CMK (cell line): ENCODE measurements at regions not wholly inside any gene's neighbourhood (a gene's known extent, or its start where the extent isn't known, plus 50 kb on each side); places are given as distances from the start of the nearest gene placed in this dataset.
"Not testable (repeated sequence)": the region's sequence is repeated elsewhere in the genome, so short reads cannot be mapped to it uniquely, and the experiment has no call there.

Experiments
- DNase-seq: peaks from one replicate; pipeline ENCODE4 v3.0.0-alpha.2; 2010; ENCODE audit warnings: low read depth

- DNase-seq, result no peak
Measured at GRCh38 chr9:97773091-97773490, 76.0 kb upstream of the XPA start.

GRCh38 chr9:97773723-97774122 lies 76.6 kb upstream of the XPA start:
- no peak for DNase-seq

GRCh38 chr9:97774673-97775072 lies 77.5 kb upstream of the XPA start:
- no peak for DNase-seq

- DNase-seq, result not testable (repeated sequence)
Measured at GRCh38 chr9:97778740-97779139, 74.3 kb upstream of the FOXE1 start.

- DNase-seq, result no peak
Measured at GRCh38 chr9:97779608-97780007, 73.4 kb upstream of the FOXE1 start.

- no peak for DNase-seq
Measured at GRCh38 chr9:97781902-97782301, 71.1 kb upstream of the FOXE1 start.

DNA sequence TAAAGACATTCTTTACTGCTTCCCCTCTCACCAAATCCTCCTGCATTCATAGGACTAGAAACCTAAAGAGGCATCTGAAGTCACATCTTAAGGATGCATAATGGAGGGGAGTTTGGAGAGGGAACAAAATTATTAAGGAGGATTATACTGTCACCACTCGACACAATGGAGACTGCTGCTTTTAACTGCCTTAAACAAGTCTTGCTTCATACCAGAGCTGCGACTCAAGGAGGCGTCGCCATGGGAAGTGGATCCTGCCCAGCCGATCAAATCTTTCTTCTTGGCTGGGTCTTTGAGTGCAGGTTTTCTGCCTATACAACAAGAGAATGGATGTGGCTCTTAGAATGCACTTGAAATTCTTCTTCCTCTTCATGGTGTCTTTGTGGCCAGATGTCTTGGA lies 66.7 kb upstream of the FOXE1 start:
- no peak for DNase-seq

GRCh38 chr9:97787551-97787950 lies 65.5 kb upstream of the FOXE1 start:
- DNase-seq, result no peak

DNA sequence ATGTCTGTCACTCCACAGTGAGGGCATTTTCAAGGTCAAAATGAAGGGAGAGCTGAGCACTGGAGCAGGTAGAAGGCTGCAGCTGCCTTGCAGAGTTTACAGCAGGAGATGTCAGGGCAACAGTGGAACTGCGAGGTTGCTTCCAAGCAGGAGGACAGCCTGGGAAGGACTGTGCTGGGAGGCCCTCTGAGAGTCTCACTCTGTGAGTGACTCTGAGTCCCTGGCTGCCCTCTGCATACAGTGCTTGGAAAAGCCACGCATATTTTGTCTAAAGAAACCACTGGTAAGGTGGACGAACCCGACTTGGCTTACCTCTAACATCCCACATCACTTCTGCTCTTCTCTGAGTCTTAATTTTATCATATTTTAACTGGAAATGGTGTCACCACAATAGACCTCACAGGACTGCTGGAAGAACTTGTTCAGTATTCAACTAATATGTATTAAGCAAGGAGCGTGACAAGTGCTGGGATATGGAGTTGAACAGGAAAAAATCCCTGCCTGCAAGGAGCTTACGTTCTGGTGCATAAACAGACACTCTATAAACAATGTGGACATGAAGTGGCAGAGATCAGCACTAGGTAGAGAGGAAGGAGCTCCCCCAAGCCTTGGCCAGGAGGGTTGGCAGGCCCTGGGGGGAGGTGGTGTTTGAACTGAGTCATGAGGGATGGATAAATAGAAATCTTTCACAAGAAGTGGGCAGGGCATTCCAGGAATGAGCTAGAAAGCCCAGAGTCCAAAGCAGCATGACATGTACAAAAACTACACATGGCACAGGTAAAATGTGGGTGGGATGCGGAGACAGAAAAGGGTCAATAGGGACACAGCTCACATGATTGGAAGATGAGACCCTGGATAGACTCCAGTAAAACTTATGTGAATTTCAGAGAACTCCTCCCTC lies 64.0 kb upstream of the FOXE1 start:
- DNase-seq, result no peak

- no peak for DNase-seq
Measured at GRCh38 chr9:97790542-97790941, 62.5 kb upstream of the FOXE1 start.

GRCh38 chr9:97791542-97791941 lies 61.5 kb upstream of the FOXE1 start:
- DNase-seq, result no peak

DNA sequence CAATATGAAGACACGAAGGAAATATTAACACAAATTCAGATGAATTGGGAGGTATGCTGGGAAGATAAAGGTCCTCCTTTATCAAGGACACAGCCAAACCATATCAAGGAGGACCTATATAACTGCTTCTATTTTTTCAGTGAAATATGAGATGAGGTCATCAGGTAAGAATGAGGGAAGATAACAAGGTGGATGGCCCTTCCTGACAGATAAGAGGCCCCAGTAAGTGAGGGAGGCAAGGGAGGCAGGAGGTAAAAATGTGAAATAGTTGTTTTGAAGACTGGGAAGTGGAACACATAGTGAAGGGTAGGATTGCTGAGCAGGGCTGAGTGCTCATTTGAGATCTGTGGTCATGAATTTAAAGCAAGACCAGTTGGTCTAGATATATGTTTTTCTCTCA lies 60.0 kb upstream of the FOXE1 start:
- DNase-seq, result no peak

- no peak for DNase-seq
Measured at GRCh38 chr9:97794666-97795065, 58.4 kb upstream of the FOXE1 start.

GRCh38 chr9:97796176-97796575 lies 56.9 kb upstream of the FOXE1 start:
- not testable (repeated sequence) for DNase-seq

- DNase-seq, result no peak
Measured at GRCh38 chr9:97801180-97801579, 51.8 kb upstream of the FOXE1 start.

- no peak for DNase-seq
Measured at GRCh38 chr9:97802276-97802675, 50.8 kb upstream of the FOXE1 start.

- DNase-seq, result peak; percentile 5
Measured at GRCh38 chr9:97803167-97804058, 49.6 kb upstream of the FOXE1 start.
